H9 (cell line): ENCODE measurements at regions not wholly inside any gene's neighbourhood (a gene's known extent, or its start where the extent isn't known, plus 50 kb on each side); places are given as distances from the start of the nearest gene placed in this dataset.

Source experiments
- DNase-seq: peaks from one replicate; pipeline ENCODE4 v3.0.0-alpha.2; 2017
- H2AFZ ChIP-seq: one replicate; pipeline ENCODE4 v1.6.1; 2013; ENCODE audit warnings: mild to moderate bottlenecking, low read length, control low read depth, moderate library complexity
- H2AK5ac ChIP-seq: 2 replicates; pipeline ENCODE4 v1.6.1; 2013; ENCODE audit warnings: low read length, control low read depth, mixed read lengths; ENCODE audit not compliant: insufficient read length
- H2BK120ac ChIP-seq: one replicate; pipeline ENCODE4 v1.6.1; 2013; ENCODE audit warnings: low read depth, mild to moderate bottlenecking, low read length, control low read depth, inconsistent platforms; ENCODE audit not compliant: poor library complexity, severe bottlenecking
- H2BK12ac ChIP-seq: 2 replicates; pipeline ENCODE4 v1.6.1; 2013; ENCODE audit warnings: low read length, control low read depth, mixed read lengths, low read depth; ENCODE audit not compliant: insufficient read length
- H2BK15ac ChIP-seq: 2 replicates; pipeline ENCODE4 v1.6.1; 2013; ENCODE audit warnings: low read depth, low read length, control low read depth
- H2BK20ac ChIP-seq: one replicate; pipeline ENCODE4 v1.6.1; 2013; ENCODE audit warnings: low read depth, mild to moderate bottlenecking, low read length, control low read depth, inconsistent platforms; ENCODE audit not compliant: poor library complexity, severe bottlenecking
- H2BK5ac ChIP-seq: 2 replicates; pipeline ENCODE4 v1.6.1; 2013; ENCODE audit warnings: low read length, control low read depth, mixed read lengths; ENCODE audit not compliant: insufficient read length
- H3K14ac ChIP-seq: 2 replicates; pipeline ENCODE4 v1.6.1; 2013; ENCODE audit warnings: low read length, control low read depth; ENCODE audit not compliant: insufficient read depth
- H3K18ac ChIP-seq: 2 replicates; pipeline ENCODE4 v1.6.1; 2013; ENCODE audit warnings: low read depth, mild to moderate bottlenecking, mixed read lengths, low read length, control low read depth; ENCODE audit not compliant: insufficient read length
- H3K23ac ChIP-seq: 2 replicates; pipeline ENCODE4 v1.6.1; 2013; ENCODE audit warnings: low read length, control low read depth, mixed read lengths, low read depth; ENCODE audit not compliant: insufficient read length
- H3K23me2 ChIP-seq: 2 replicates; pipeline ENCODE4 v1.6.1; 2013; ENCODE audit warnings: low read depth, mild to moderate bottlenecking, mixed read lengths, low read length, control low read depth; ENCODE audit not compliant: insufficient read length, poor library complexity, severe bottlenecking
- H3K27ac ChIP-seq: 2 replicates; pipeline ENCODE4 v1.5.1; 2013; ENCODE audit warnings: low read length, control low read depth, mixed read lengths, low read depth; ENCODE audit not compliant: insufficient read length
- H3K27me3 ChIP-seq: 2 replicates; pipeline ENCODE4 v1.6.1; 2013; ENCODE audit warnings: low read length, control low read depth, inconsistent platforms; ENCODE audit not compliant: insufficient read depth
- H3K4ac ChIP-seq: 2 replicates; pipeline ENCODE4 v1.6.1; 2013; ENCODE audit warnings: low read depth, mild to moderate bottlenecking, control low read depth, inconsistent platforms, low read length, moderate library complexity
- H3K4me1 ChIP-seq: 2 replicates; pipeline ENCODE4 v1.6.1; 2013; ENCODE audit warnings: low read length, control low read depth, inconsistent platforms; ENCODE audit not compliant: insufficient read depth
- H3K4me2 ChIP-seq: 2 replicates; pipeline ENCODE4 v1.6.1; 2013; ENCODE audit warnings: low read length, control low read depth, mixed read lengths; ENCODE audit not compliant: insufficient read length, insufficient read depth
- H3K56ac ChIP-seq: 2 replicates; pipeline ENCODE4 v1.6.1; 2013; ENCODE audit warnings: low read depth, mild to moderate bottlenecking, mixed read lengths, low read length, control low read depth; ENCODE audit not compliant: insufficient read length
- H3K79me1 ChIP-seq: 2 replicates; pipeline ENCODE4 v1.6.1; 2013; ENCODE audit warnings: low read depth, mild to moderate bottlenecking, moderate library complexity, low read length, control low read depth, inconsistent platforms; ENCODE audit not compliant: insufficient read depth, poor library complexity, severe bottlenecking
- H3K79me2 ChIP-seq: 2 replicates; pipeline ENCODE4 v1.6.1; 2013; ENCODE audit warnings: low read length, control low read depth, inconsistent platforms; ENCODE audit not compliant: insufficient read depth
- H3K9ac ChIP-seq: 2 replicates; pipeline ENCODE4 v1.6.1; 2013; ENCODE audit warnings: low read length, control low read depth, mixed read lengths; ENCODE audit not compliant: insufficient read length; ENCODE audit errors: extremely low read depth
- H3K9me3 ChIP-seq: one replicate; pipeline ENCODE4 v1.6.1; 2013; ENCODE audit warnings: low read depth, low read length, inconsistent platforms; ENCODE audit not compliant: control insufficient read depth
- H3T11ph ChIP-seq: one replicate; pipeline ENCODE4 v1.6.1; 2013; ENCODE audit warnings: mild to moderate bottlenecking, low read length, control low read depth, inconsistent platforms
- H4K20me1 ChIP-seq: one replicate; pipeline ENCODE4 v1.6.1; 2013; ENCODE audit not compliant: control insufficient read depth, insufficient read length, insufficient read depth
- H4K5ac ChIP-seq: 2 replicates; pipeline ENCODE4 v1.6.1; 2013; ENCODE audit warnings: low read depth, mild to moderate bottlenecking, mixed read lengths, low read length, control low read depth; ENCODE audit not compliant: insufficient read length
- H4K8ac ChIP-seq: replicated peaks from 2 replicates; pipeline ENCODE4 v1.6.1; 2013; ENCODE audit warnings: low read length, control low read depth, mixed read lengths, low read depth; ENCODE audit not compliant: insufficient read length
- H4K91ac ChIP-seq: 2 replicates; pipeline ENCODE4 v1.6.1; 2013; ENCODE audit warnings: low read depth, mild to moderate bottlenecking, moderate library complexity, mixed read lengths, low read length, control low read depth; ENCODE audit not compliant: insufficient read length
- H3K27ac Mint-ChIP-seq, 3 experiments: 2 replicates in 2 of 3; 3 replicates in 1 of 3; pipeline ENCODE4 v1.8.0; 2020 to 2021; ENCODE audit warnings: mixed read lengths in 3 of 3, mild to moderate bottlenecking in 1 of 3, moderate library complexity in 1 of 3
- H3K27me3 Mint-ChIP-seq: 2 replicates; pipeline ENCODE4 v1.8.0; 2021; ENCODE audit warnings: low read depth, mild to moderate bottlenecking, moderate library complexity, mixed read lengths
- H3K36me3 Mint-ChIP-seq, 3 experiments: 2 replicates in 2 of 3; 3 replicates in 1 of 3; pipeline ENCODE4 v1.8.0; 2020 to 2021; ENCODE audit warnings: low read depth in 3 of 3, mixed read lengths in 3 of 3; ENCODE audit not compliant: insufficient read depth in 1 of 3
- H3K4me1 Mint-ChIP-seq, 2 experiments: 2 replicates each; pipeline ENCODE4 v1.8.0; 2020; ENCODE audit warnings: mixed read lengths in 2 of 2
- H3K4me3 Mint-ChIP-seq, 2 experiments: 2 replicates in 1 of 2; 3 replicates in 1 of 2; pipeline ENCODE4 v1.8.0; 2020 to 2021; ENCODE audit warnings: mild to moderate bottlenecking in 2 of 2, mixed read lengths in 2 of 2, moderate library complexity in 1 of 2
- H3K9me3 Mint-ChIP-seq, 2 experiments: 2 replicates in 1 of 2; 3 replicates in 1 of 2; pipeline ENCODE4 v1.8.0; 2020; ENCODE audit warnings: mild to moderate bottlenecking in 2 of 2, mixed read lengths in 2 of 2, moderate library complexity in 1 of 2
- WGBS: extraction: QIAGEN DNeasy Blood & Tissue Kit; methylation state at CpG from one replicate; pipeline ENCODE4 v1.1.7; 2013; ENCODE audit warnings: missing lambda C conversion rate, low lambda C conversion rate, mixed read lengths; ENCODE audit not compliant: insufficient read length; ENCODE audit errors: extremely low coverage; 5-methylcytosine and 5-hydroxymethylcytosine counted together
- TF ChIP-seq, protein P1 (sequence below): fragments of 200-600 bp; sonication (generic); conservative IDR thresholded peaks from 3 replicates; pipeline ENCODE4 v1.8.0; 2021; ENCODE audit warnings: antibody characterized with exemption, mild to moderate bottlenecking

DNA sequence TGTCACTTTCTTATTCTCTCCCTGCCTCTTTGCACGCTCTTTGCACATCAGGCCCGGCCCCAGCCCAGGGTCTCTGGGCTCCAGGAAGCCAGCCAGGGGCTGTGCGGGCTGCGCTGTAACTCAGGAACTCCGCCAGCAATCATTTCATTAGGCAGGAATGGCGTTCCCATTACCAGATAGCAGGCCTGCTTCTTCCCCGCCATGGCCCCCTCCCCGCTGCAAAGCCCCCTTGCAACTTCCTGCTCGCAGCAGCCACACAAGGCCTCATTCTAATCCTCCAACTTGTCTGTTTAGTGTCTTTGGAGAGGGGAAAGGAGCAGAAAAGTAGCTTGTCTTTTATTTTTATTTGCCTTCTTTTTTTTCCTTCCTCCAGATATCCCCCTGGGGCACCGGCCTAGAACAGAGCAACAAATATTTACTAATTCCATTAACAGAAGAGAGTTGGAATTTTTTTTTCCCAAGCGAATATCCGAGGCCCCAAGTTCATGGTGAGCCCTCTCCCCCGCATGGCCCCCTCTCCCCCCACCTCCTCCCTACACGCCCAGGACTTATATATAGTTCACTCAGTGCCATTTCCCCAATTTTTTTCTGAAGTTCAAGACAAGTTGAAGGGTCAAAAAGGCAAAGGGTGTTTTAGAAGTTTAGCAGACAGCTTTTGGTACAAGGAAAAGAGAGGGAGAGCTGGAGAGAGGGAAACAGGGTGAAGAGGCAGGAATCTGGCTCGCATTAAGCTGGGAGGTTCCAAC is 329.4 kb upstream of the TBX3 start:
- H3K27ac ChIP-seq: no peak overlapping the region
- peak; percentile 37 for DNase-seq
- no CpG with 5 or more reads among the region's 15 CpGs for WGBS
- no peaks in the 10 kb centered on the region for H3K79me1 ChIP-seq
- no peak overlapping the region for H2BK5ac ChIP-seq
- H2AFZ ChIP-seq: no peak overlapping the region
- no peak overlapping the region for H2BK12ac ChIP-seq
- no peaks in the 10 kb centered on the region for H3K79me2 ChIP-seq
- H2BK120ac ChIP-seq: no peak overlapping the region
- no peak overlapping the region for H3T11ph ChIP-seq
- no peak overlapping the region for H2BK15ac ChIP-seq
- H3K4me2 ChIP-seq: no peak overlapping the region
- no peak overlapping the region for H2BK20ac ChIP-seq
- H3K56ac ChIP-seq: no peak overlapping the region
- H3K27me3 ChIP-seq: no peaks in the 10 kb centered on the region; the same call in 1 of the 2 replicates
- no peak overlapping the region for H3K4ac ChIP-seq
- no peaks in the 10 kb centered on the region for H3K9me3 ChIP-seq
- H4K91ac ChIP-seq: no peak overlapping the region
- no peaks in the 10 kb centered on the region for H4K20me1 ChIP-seq
- H3K9ac ChIP-seq: no peak overlapping the region
- H2AK5ac ChIP-seq: no peak overlapping the region
- H3K23ac ChIP-seq: no peak overlapping the region
- peaks cover 3% of the 10 kb centered on the region; the same call in 1 of the 2 replicates for H3K4me1 ChIP-seq
- H3K9me3 Mint-ChIP-seq: peaks cover 6 to 8% of the 10 kb centered on the region in 2 experiments; a peak in 4 of 5 replicates
- no peak overlapping the region for H3K18ac ChIP-seq
- peaks cover 30 to 34% of the 10 kb centered on the region in 2 experiments for H3K4me1 Mint-ChIP-seq
- no peak overlapping the region for H4K8ac ChIP-seq
- no peak overlapping the region for H3K14ac ChIP-seq
- H3K36me3 Mint-ChIP-seq: peaks cover 0 to 7% (median 0%) of the 10 kb centered on the region in 3 experiments; a peak in 3 of 7 replicates
- H3K27ac Mint-ChIP-seq: no peak overlapping the region; a peak in 1 of 7 replicates
- TF ChIP-seq, protein P1, sequence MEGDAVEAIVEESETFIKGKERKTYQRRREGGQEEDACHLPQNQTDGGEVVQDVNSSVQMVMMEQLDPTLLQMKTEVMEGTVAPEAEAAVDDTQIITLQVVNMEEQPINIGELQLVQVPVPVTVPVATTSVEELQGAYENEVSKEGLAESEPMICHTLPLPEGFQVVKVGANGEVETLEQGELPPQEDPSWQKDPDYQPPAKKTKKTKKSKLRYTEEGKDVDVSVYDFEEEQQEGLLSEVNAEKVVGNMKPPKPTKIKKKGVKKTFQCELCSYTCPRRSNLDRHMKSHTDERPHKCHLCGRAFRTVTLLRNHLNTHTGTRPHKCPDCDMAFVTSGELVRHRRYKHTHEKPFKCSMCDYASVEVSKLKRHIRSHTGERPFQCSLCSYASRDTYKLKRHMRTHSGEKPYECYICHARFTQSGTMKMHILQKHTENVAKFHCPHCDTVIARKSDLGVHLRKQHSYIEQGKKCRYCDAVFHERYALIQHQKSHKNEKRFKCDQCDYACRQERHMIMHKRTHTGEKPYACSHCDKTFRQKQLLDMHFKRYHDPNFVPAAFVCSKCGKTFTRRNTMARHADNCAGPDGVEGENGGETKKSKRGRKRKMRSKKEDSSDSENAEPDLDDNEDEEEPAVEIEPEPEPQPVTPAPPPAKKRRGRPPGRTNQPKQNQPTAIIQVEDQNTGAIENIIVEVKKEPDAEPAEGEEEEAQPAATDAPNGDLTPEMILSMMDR: no peak
- no peak overlapping the region for H4K5ac ChIP-seq
- no peaks in the 10 kb centered on the region for H3K23me2 ChIP-seq
- peaks cover 33% of the 10 kb centered on the region for H3K27me3 Mint-ChIP-seq
- H3K4me3 Mint-ChIP-seq: no peak overlapping the region
